ENCODE measurements at regions not wholly inside any gene's neighbourhood (a gene's known extent, or its start where the extent isn't known, plus 50 kb on each side); places are given as distances from the start of the nearest gene placed in this dataset.

- no peak for TF ChIP-seq CTCF (IDR thresholded peaks at IDR 0.05; ENCODE audit: low read depth, low read length, missing input control)
- no peak for TF ChIP-seq RAD21 (IDR thresholded peaks at IDR 0.05)
- no peak for TF ChIP-seq RXRA (IDR thresholded peaks at IDR 0.05)
- no peak for TF ChIP-seq REST (IDR thresholded peaks at IDR 0.05)
- no peak for TF ChIP-seq EGR1 (IDR thresholded peaks at IDR 0.05; ENCODE audit: low read depth in 2 of 2)
- no peak for TF ChIP-seq TAF1 (conservative IDR thresholded peaks at IDR 0.05)
- no peak for TF ChIP-seq GABPA (IDR thresholded peaks at IDR 0.05 in 1 of 2, conservative IDR thresholded peaks at IDR 0.05 in 1 of 2)
- no peak for TF ChIP-seq YY1 (IDR thresholded peaks at IDR 0.05)
These were observed 64.0 kb downstream of the OLIG1 start for GRCh38 chr21:33133892-33134291.

Data from liver (tissue), 3 donors.